ENCODE measurements at regions not wholly inside any gene's neighbourhood (a gene's known extent, or its start where the extent isn't known, plus 50 kb on each side); places are given as distances from the start of the nearest gene placed in this dataset.
A peak's percentile ranks its signal among the peaks of the same experiment; 100 is the strongest.

DNA sequence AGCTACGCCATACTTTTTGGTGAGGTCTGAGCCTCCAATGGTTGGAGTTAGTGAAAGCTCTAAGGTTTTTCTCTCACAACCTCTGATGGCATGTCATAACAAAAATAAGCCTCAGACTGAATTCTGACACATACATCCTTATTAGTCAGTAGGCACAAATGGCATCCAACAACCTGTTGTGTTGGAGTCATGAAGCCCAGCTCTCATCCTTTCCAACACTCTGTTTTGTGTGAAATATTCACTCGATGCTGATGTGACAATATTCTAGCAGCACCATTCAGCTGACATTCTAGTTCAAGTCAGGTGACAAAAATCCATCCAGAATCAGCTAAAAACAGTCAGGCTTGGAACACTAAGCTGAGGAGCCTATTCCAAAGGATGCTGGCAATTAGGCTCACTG is 603.2 kb upstream of the ID2 start:
- no peak overlapping the region for H3K4me3 ChIP-seq (ENCODE audit: low read depth, low read length)
- no peak for DNase-seq (ENCODE audit: low read depth)

GRCh38 chr2:8080063-8080462 is 601.8 kb upstream of the ID2 start:
- no peak overlapping the region for H3K4me3 ChIP-seq (ENCODE audit: low read depth, low read length)
- DNase-seq (ENCODE audit: low read depth) = no peak

DNA sequence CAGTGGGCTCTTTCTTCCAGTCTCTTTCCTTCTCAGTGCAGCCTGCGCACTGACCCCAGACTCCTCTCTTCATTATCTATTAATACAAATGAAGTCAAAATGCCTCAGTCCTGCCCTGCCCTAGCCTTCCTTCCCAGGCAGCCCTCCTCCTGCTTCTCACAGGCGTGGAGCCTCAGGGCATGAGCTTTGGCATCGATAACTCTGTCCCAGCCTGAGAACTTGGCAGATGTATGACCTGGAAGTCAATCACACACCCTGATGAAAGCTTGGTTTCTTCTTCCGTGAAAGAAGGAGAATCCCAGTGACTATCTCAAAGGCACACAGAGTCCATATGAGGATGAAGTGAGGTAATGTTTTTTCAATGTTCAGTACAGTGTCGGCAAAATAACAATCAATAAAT is 600.7 kb upstream of the ID2 start:
- DNase-seq (ENCODE audit: low read depth) = no peak
- no peak overlapping the region for H3K4me3 ChIP-seq (ENCODE audit: low read depth, low read length)

DNA sequence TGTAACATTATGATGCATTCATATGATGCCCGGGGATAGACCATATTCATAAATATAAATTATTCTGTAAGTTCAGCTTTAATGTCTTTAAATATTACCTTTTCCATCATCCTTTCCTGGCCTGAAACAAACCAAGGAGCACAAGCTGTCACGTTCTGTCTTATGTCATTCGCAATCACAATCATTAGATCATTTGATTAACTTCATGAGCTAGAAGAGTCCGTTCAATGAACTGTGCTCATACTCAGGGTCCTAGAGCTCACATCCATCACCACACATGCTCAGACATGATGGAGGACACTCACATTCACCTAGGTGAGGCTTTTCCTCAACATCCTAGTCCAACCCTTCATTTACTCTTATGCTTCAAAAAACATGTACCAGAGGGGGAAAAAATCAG is 599.0 kb upstream of the ID2 start:
- no peak for DNase-seq (ENCODE audit: low read depth)
- H3K4me3 ChIP-seq (ENCODE audit: low read depth, low read length) = no peak overlapping the region

- H3K4me3 ChIP-seq (ENCODE audit: low read depth, low read length) = no peak overlapping the region
- DNase-seq (ENCODE audit: low read depth) = no peak
These were observed 595.5 kb upstream of the ID2 start for GRCh38 chr2:8086357-8086756.

GRCh38 chr2:8086796-8087479 is 594.9 kb upstream of the ID2 start:
- peak; percentile 92 for DNase-seq (ENCODE audit: low read depth)
- no peak overlapping the region for H3K4me3 ChIP-seq (ENCODE audit: low read depth, low read length)

DNA sequence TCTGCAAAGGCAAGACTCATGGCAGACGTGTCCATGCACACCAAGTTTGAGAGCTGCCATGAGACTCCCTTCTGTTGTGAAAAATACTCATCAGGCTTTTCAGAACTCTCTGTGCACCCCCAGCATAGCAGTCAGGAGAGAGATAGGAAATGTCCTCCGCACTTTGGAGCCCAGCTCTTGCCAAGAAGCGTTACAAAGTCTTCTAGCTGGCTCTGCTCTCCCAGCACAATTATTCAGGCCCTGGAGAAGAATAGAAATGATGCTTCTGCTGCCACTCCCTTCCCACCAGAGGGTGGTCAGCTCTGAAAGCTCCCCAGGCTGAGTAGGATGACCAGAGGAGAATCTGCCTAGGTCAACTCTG is 594.4 kb upstream of the ID2 start:
- H3K4me3 ChIP-seq (ENCODE audit: low read depth, low read length) = no peak overlapping the region

DNA sequence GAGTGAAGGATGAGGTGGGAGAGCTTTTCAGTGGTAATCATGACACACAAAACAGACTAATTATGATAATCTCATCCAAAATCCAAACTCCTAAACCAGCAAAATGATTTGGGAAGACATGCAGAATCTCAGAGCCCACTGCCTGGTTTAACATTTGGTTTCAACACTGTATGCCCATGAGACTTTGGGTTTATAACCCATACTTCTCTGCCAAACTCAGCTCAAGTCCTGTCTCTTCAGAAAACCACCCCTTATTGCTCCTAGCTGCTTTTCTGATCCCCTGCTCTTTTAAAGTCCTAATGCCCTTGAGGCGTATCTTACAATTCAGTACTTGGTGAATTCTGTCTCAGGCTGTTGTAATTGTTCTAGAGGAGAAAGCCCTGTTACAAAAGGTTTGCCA is 593.0 kb upstream of the ID2 start:
- DNase-seq (ENCODE audit: low read depth) = no peak
- no peak overlapping the region for H3K4me3 ChIP-seq (ENCODE audit: low read depth, low read length)

More for the DNA sequence above, 594.4 kb upstream of the ID2 start:
- DNase-seq (ENCODE audit: low read depth) = peak; percentile 56

- no peak overlapping the region for H3K4me3 ChIP-seq (ENCODE audit: low read depth, low read length)
- peak; percentile 26 for DNase-seq (ENCODE audit: low read depth)
These were observed 592.3 kb upstream of the ID2 start for GRCh38 chr2:8089596-8089995.

DNA sequence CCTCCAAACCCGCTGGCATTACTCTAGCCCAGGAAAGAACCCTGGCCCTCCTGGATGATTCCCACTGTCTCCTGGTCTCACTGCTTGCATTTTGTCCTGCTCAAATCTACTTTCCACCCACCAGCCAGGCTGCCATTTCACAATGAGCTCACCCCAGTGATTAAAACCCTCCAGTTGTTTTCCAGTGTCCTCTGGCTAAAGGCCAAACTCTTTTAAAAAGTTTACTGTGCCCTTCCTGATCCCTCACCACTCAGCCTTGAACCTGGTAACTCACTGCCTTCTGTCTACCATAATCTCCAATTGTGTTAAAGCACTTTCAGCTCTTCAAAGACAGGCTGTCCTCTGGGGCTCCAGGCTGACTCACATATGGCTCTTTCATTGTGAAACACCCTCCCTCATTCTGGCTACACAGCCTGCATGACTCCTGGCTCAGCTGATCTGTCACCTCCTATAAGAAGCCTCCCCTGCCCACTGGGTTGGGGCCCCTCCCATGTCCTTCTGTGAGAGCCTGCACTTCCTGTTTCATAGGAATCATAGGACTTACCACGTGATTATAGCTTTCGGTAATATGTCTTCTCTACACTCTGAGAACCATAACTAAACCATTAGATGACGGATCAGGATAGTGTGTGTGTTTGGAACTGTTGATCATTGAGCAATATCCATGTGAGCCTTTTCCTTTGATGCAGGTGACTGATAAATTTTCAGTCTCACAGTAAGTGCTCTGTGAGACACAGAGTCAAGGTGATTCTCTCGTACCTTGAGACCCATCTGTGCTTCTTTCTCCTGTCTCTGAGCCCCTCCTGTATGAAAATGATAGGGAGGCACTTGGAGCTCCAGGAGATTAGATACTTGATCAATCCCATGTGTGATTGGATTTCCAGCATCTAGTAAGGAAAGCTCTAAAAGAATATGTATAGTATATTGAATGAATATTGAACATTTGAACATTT is 590.8 kb upstream of the ID2 start:
- no peak overlapping the region for H3K4me3 ChIP-seq (ENCODE audit: low read depth, low read length)
- DNase-seq (ENCODE audit: low read depth) = peak; percentile 96

DNA sequence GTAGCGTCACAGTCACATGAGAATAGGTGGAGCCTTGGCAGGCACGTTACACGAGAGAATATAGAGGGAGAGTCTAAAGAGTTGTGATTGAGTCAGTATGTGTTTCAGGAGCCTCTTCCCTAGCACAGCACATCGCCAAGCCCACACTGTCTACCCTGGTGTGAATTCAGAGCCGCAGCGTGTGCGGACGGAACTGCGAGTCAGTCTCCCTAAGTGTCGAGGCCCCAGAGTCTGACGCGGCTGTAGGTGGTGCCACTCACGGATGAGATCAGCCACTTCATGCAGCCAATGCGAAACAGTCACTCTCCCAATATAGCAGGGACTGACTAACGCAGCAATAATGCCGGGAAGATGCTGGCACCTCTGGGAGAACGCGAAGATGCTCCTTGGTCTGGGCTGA is 587.3 kb upstream of the ID2 start:
- DNase-seq (ENCODE audit: low read depth) = peak; percentile 40
- H3K4me3 ChIP-seq (ENCODE audit: low read depth, low read length) = no peak overlapping the region

DNA sequence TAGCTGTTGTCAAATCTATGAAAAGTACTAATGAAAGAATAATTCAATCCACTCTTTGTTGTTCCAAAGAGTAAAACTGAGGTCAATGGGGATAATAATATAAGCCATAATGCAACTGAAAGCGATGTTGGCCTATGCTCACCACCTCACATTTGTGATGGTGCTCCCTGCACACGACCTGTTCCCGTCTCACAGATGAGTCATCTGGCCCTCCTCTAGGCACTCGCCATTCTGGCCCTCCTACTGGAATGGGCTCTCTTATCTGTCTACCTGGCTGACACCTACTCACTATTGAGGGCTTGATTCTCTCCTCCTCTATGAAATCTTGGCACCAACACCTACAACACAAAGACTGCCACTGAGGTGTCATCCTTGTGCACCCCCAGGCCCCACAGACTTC is 585.9 kb upstream of the ID2 start:
- no peak overlapping the region for H3K4me3 ChIP-seq (ENCODE audit: low read depth, low read length)
- no peak for DNase-seq (ENCODE audit: low read depth)

GRCh38 chr2:8096484-8096883 is 585.4 kb upstream of the ID2 start:
- no peak for DNase-seq (ENCODE audit: low read depth)
- no peak overlapping the region for H3K4me3 ChIP-seq (ENCODE audit: low read depth, low read length)

DNA sequence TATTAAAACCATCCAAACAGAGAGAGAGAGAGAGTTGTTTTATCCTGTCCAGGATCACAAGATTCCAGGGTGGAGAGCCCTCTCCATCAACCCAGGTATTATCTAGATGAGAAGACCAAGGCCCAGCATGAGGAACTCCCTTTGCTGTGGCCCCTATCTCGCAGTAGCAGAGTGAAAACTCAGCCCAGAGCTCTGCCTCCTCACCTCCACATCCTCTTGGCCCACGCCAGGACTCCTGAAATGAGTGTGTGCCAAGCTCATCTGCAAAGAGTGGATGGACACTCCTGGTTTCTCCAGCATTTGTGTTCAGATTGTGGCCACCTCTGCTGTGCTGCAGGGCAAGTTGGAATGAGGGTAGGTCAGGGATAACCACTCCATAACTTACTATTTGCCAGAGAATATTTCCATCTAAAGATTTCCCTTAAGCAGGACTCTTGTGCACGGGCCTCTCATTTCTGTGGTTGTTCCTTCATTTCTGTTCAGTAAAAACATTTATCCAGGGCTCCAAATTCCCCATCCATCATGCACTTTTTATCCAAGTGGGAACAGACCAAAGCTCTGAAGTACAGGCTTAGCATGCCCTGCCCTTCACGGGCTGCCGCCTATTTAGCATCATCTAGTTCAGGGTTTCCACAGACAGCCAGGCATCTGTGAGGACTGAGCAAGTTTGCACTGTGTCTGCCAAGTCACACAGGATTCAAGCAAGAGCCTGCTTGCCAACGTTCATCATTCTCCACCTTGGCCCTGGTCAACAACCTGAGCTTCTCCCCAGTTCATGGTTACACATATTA is 583.2 kb upstream of the ID2 start:
- H3K4me3 ChIP-seq (ENCODE audit: low read depth, low read length) = no peak overlapping the region
- DNase-seq (ENCODE audit: low read depth) = no peak

GRCh38 chr2:8099267-8099582 is 582.6 kb upstream of the ID2 start:
- DNase-seq (ENCODE audit: low read depth) = no peak

DNA sequence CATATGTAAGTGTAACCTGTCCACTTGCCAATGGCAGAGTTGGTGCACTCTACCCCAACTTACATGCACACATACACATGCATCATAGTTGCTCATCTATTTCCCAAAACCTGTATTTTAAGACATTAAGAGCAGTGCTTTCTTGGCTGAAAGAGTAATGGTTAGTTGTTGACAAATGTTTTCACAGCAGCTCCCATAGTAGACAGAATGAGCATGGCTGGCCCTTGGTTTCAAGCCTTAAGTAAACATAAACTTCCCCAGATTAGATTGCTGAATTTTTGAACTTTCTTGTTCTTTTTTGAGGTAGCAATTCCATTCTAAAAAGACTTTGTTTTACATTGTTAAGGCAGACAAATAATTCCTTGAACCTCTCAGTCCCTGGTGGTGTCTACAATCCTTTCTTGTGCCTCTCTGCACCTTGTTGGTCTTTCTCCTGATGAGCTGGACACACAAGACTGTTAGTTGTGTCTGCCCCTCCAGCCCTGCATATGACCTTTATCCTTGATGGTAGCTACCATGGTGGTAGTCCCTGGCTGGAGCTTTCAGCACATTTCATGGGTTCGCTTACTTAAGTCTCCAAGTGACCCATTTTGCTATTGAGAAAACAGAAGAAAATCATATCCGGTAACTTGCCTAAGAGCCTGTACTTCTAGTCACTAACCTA is 580.1 kb upstream of the ID2 start:
- no peak for DNase-seq (ENCODE audit: low read depth)
- H3K4me3 ChIP-seq (ENCODE audit: low read depth, low read length) = no peak overlapping the region

More at GRCh38 chr2:8099267-8099582, 582.6 kb upstream of the ID2 start:
- H3K4me3 ChIP-seq (ENCODE audit: low read depth, low read length) = no peak overlapping the region

- H3K4me3 ChIP-seq (ENCODE audit: low read depth, low read length) = no peak overlapping the region
- no peak for DNase-seq (ENCODE audit: low read depth)
These were observed 579.4 kb upstream of the ID2 start for GRCh38 chr2:8102470-8102869.

DNA sequence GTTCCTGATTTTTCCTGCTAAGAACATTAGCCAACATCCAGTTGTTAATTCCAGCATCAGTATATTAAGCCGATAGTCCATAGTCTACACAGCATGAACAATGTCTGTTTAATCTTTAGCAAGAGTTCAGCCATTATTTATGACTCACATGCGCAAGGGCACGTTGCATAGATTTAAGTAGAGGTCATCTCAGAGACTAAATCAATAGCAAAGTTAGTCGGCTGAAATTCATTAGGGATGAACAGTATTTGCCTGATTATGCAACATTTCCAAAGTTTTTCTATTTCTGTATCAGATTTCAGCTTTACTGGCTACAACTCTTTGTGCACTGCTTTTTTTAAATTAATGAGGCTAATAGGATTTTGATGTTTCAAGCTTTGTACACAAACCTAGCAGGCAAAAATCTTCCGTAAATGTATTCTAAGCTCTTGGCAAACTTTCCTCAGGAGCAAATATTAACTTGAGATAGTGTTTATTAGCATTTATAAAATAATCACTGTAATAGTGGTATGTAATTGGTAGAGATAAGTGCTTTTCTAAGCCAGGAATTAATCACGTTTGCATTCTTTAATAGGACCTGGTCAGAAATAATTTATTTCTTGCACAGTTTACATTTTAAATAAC is 578.7 kb upstream of the ID2 start:
- no peak overlapping the region for H3K4me3 ChIP-seq (ENCODE audit: low read depth, low read length)
- DNase-seq (ENCODE audit: low read depth) = no peak

DNA sequence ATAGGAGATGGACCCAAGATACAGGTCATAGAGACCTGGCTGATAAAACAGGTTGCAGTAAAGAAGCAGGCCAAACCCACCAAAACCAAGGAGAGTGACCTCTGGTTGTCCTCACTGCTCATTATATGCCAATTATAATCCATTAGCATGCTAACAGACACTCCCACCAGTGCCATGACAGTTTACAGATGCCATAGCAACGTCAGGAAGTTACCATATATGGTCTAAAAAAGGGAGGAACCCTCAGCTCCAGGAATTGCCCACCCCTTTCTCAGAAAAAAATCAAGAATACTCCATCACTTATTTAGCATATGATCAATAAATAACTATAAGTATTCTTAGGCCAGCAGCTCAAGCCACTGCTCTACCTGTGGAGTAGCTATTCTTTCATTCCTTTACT is 574.7 kb upstream of the ID2 start:
- DNase-seq (ENCODE audit: low read depth) = no peak
- H3K4me3 ChIP-seq (ENCODE audit: low read depth, low read length) = no peak overlapping the region

Measured in skeletal muscle cell (primary cell).